ENCODE measurements at regions not wholly inside any gene's neighbourhood (a gene's known extent, or its start where the extent isn't known, plus 50 kb on each side); places are given as distances from the start of the nearest gene placed in this dataset.
A peak's percentile ranks its signal among the peaks of the same experiment; 100 is the strongest.

DNA sequence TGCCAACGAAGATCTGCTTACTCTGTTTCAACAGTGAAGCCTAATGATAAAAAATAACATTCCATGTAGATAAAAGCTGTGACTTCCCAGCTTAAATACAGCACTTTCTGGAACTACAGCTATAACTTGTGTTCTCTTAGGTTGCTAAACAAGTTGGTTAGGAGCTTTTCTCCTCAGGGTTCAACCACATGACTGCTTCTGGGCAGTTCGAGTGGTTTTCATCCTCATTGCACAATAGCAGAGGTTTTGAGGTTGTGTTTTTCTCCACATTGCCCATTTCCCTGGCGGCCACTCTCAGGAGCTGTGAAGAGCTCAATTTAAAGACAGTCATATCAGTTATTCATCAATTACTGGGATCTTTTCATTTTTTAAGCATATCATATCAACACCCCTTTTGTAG, 102.2 kb upstream of the CYP1B1 start:
- intact Hi-C loops (cut with DNase I): no loop called here
- TF ChIP-seq POLR2A (IDR thresholded peaks at IDR 0.05): no peak
- TF ChIP-seq, protein P1, sequence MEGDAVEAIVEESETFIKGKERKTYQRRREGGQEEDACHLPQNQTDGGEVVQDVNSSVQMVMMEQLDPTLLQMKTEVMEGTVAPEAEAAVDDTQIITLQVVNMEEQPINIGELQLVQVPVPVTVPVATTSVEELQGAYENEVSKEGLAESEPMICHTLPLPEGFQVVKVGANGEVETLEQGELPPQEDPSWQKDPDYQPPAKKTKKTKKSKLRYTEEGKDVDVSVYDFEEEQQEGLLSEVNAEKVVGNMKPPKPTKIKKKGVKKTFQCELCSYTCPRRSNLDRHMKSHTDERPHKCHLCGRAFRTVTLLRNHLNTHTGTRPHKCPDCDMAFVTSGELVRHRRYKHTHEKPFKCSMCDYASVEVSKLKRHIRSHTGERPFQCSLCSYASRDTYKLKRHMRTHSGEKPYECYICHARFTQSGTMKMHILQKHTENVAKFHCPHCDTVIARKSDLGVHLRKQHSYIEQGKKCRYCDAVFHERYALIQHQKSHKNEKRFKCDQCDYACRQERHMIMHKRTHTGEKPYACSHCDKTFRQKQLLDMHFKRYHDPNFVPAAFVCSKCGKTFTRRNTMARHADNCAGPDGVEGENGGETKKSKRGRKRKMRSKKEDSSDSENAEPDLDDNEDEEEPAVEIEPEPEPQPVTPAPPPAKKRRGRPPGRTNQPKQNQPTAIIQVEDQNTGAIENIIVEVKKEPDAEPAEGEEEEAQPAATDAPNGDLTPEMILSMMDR (IDR thresholded peaks at IDR 0.05): peak in 2 of 4 donors; percentile 18 to 41
- Histone ChIP-seq H3K27ac (peak overlapping the region; percentile 41 to 75 (median 44)), H3K36me3 (no peaks in the 10 kb centered on the region), H3K27me3 (no peaks in the 10 kb centered on the region), H3K4me3 (no peak overlapping the region), H3K9me3 (no peaks in the 10 kb centered on the region), H3K4me1 (peaks cover 0 to 53% (median 13%) of the 10 kb centered on the region in 4 donors)
- ATAC-seq (peak; percentile 74 to 88 (median 80)), DNase-seq (peak; percentile 38 to 73 (median 67))
- WGBS (ENCODE audit: insufficient coverage, low coverage, low lambda C conversion rate, missing lambda C conversion rate): 7% methylated on average over 3 of the region's 3 CpGs

- H3K4me1 ChIP-seq: peaks cover 0 to 62% (median 20%) of the 10 kb centered on the region in 4 donors
- ATAC-seq: peak in 2 of 4 donors; percentile 6 to 13
- H3K36me3 ChIP-seq: no peaks in the 10 kb centered on the region
- no CpG with 5 or more reads among the region's 2 CpGs for WGBS (ENCODE audit: insufficient coverage, low coverage, low lambda C conversion rate, missing lambda C conversion rate)
- intact Hi-C loops (cut with DNase I): no loop called here
- H3K27me3 ChIP-seq: no peaks in the 10 kb centered on the region
- H3K9me3 ChIP-seq: no peaks in the 10 kb centered on the region
- H3K27ac ChIP-seq: peak overlapping the region in 1 of 3 donors; percentile 75
- DNase-seq: no peak
- TF ChIP-seq, protein P1 (IDR thresholded peaks at IDR 0.05): no peak
- TF ChIP-seq POLR2A (IDR thresholded peaks at IDR 0.05): no peak
- no peak overlapping the region for H3K4me3 ChIP-seq
Observed at GRCh38 chr2:38176619-38177021, 100.7 kb upstream of the CYP1B1 start.

GRCh38 chr2:38174646-38175423, 98.9 kb upstream of the CYP1B1 start:
- peak overlapping the region in 1 of 3 donors; percentile 0 for H3K4me3 ChIP-seq
- TF ChIP-seq, protein P1 (IDR thresholded peaks at IDR 0.05): no peak
- no peak for TF ChIP-seq POLR2A (IDR thresholded peaks at IDR 0.05)
- DNase-seq (no peak), ATAC-seq (peak in 3 of 4 donors; percentile 7 to 37 (median 22))
- 40% methylated on average over 6 of the region's 7 CpGs for WGBS (ENCODE audit: insufficient coverage, low coverage, low lambda C conversion rate, missing lambda C conversion rate)
- H3K27me3 ChIP-seq: no peaks in the 10 kb centered on the region
- no peaks in the 10 kb centered on the region for H3K9me3 ChIP-seq
- intact Hi-C loops (cut with DNase I): no loop called here
- H3K27ac ChIP-seq: peak overlapping the region in 1 of 3 donors; percentile 39
- H3K4me1 ChIP-seq: peaks cover 0 to 74% (median 25%) of the 10 kb centered on the region in 4 donors
- no peaks in the 10 kb centered on the region for H3K36me3 ChIP-seq

GRCh38 chr2:38174131-38174530, 98.2 kb upstream of the CYP1B1 start:
- Histone ChIP-seq H3K27ac (peak overlapping the region in 1 of 3 donors; percentile 39), H3K27me3 (no peaks in the 10 kb centered on the region), H3K4me3 (no peak overlapping the region), H3K36me3 (no peaks in the 10 kb centered on the region), H3K4me1 (peaks cover 0 to 74% (median 25%) of the 10 kb centered on the region in 4 donors), H3K9me3 (no peaks in the 10 kb centered on the region)
- ATAC-seq (no peak), DNase-seq (no peak)
- WGBS (ENCODE audit: insufficient coverage, low coverage, low lambda C conversion rate, missing lambda C conversion rate): 95% methylated on average over 2 of the region's 2 CpGs
- no peak for TF ChIP-seq POLR2A (IDR thresholded peaks at IDR 0.05)
- TF ChIP-seq, protein P1 (IDR thresholded peaks at IDR 0.05): no peak
- intact Hi-C loops (cut with DNase I): no loop called here

All from right lobe of liver (tissue), 6 donors.